ACC112 (cell line): ENCODE measurements at regions not wholly inside any gene's neighbourhood (a gene's known extent, or its start where the extent isn't known, plus 50 kb on each side); places are given as distances from the start of the nearest gene placed in this dataset.

Experiments
- H2AFZ ChIP-seq: fragments of 200-600 bp; sonication (generic); one replicate; pipeline ENCODE4 v1.6.0; 2017; ENCODE audit warnings: antibody characterized with exemption, low read length; ENCODE audit not compliant: unreplicated experiment
- H3K27ac ChIP-seq: fragments of 200-600 bp; sonication (generic); 2 replicates; pipeline ENCODE4 v1.5.1; 2014; ENCODE audit warnings: low read depth, mild to moderate bottlenecking, antibody characterized with exemption, low read length, moderate library complexity
- H3K27me3 ChIP-seq: fragments of 200-600 bp; sonication (generic); 2 replicates; pipeline ENCODE4 v1.6.1; 2014; ENCODE audit warnings: mild to moderate bottlenecking, antibody characterized with exemption, low read length, moderate library complexity, mixed read lengths; ENCODE audit not compliant: insufficient read depth
- H3K36me3 ChIP-seq: fragments of 200-600 bp; sonication (generic); 2 replicates; pipeline ENCODE4 v1.6.1; 2016; ENCODE audit warnings: mild to moderate bottlenecking, antibody characterized with exemption, low read length, moderate library complexity, mixed read lengths; ENCODE audit not compliant: insufficient read depth
- H3K4me1 ChIP-seq: fragments of 200-600 bp; sonication (generic); one replicate; pipeline ENCODE4 v1.6.1; 2016; ENCODE audit warnings: low read length, mixed read lengths; ENCODE audit not compliant: insufficient read depth, unreplicated experiment, control insufficient read depth
- H3K4me3 ChIP-seq: fragments of 200-600 bp; sonication (generic); 2 replicates; pipeline ENCODE4 v1.5.1; 2014; ENCODE audit warnings: mild to moderate bottlenecking, low read depth, low read length
- H3K79me2 ChIP-seq: fragments of 200-600 bp; sonication (generic); one replicate; pipeline ENCODE4 v1.6.0; 2016; ENCODE audit warnings: low read length; ENCODE audit not compliant: control insufficient read depth, unreplicated experiment, insufficient read depth

DNA sequence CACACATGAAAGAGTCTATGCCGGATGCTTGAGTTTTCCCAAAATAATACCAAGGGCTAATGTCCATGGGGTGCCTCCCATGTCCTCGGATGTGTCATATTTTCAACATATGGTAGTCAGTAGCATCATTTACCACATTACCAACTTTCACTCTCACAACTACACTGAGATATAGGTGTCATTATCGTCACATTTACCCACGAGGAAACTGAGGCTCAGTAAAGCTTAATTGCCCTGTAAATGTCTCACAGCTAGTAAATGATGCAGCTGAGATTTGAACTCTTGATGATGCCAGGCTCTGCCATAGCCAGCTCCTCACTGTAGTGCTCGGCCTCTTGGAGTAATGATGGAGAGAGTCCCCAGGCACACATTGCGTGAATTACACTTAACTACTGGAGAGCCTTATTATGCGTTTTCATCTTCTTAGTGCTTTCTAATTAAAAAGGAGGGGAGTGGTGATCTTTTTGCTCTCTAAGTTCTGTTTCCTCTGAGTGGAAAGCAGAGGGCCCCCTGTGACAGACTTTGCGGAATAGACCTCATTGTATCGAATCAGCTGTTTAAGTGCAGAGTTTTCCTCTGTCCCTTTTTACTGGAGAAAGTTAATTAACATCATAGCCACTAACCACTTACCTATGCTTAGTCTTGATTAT, 142.0 kb upstream of the SLCO3A1 start:
- H3K27me3 ChIP-seq: no peaks in the 10 kb centered on the region; the same call in 1 of the 2 replicates
- no peaks in the 10 kb centered on the region for H3K36me3 ChIP-seq
- no peaks in the 10 kb centered on the region for H3K4me1 ChIP-seq
- H3K79me2 ChIP-seq: no peaks in the 10 kb centered on the region
- no peak overlapping the region for H2AFZ ChIP-seq
- no peak overlapping the region for H3K27ac ChIP-seq
- H3K4me3 ChIP-seq: no peak overlapping the region

GRCh38 chr15:91712286-91712685, 141.2 kb upstream of the SLCO3A1 start:
- no peaks in the 10 kb centered on the region for H3K36me3 ChIP-seq

GRCh38 chr15:91716536-91716935, 137.0 kb upstream of the SLCO3A1 start:
- Histone ChIP-seq H3K27ac (no peak overlapping the region), H3K4me3 (no peak overlapping the region), H3K4me1 (no peaks in the 10 kb centered on the region), H3K27me3 (no peaks in the 10 kb centered on the region), H3K79me2 (no peaks in the 10 kb centered on the region), H2AFZ (no peak overlapping the region), H3K36me3 (no peaks in the 10 kb centered on the region)

More at GRCh38 chr15:91712286-91712685, 141.2 kb upstream of the SLCO3A1 start:
- Histone ChIP-seq H2AFZ (no peak overlapping the region), H3K79me2 (no peaks in the 10 kb centered on the region), H3K27ac (no peak overlapping the region), H3K27me3 (no peaks in the 10 kb centered on the region; the same call in 1 of the 2 replicates), H3K4me3 (no peak overlapping the region), H3K4me1 (no peaks in the 10 kb centered on the region)

DNA sequence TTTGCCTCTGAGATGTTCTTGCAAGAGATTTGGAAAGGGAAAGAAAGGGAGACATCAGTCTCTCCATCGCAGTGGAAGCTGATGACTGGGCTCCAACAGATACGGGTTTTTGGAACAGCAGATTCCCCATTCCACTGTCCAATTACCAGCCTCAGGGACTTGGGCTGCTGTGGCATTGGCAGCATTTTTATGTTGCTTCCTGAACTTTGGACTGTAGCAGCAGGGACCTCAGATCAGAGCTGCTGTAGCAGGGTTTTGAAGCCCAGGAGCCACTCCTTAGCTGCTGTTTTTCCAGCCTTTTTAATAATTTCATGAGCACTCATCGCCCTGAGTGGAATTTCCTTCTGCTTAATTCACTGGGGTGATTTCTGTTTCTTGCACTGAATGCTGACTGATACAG, 135.7 kb upstream of the SLCO3A1 start:
- H3K27ac ChIP-seq: no peak overlapping the region
- no peaks in the 10 kb centered on the region for H3K79me2 ChIP-seq
- no peak overlapping the region for H3K4me3 ChIP-seq
- no peaks in the 10 kb centered on the region for H3K4me1 ChIP-seq
- no peaks in the 10 kb centered on the region for H3K27me3 ChIP-seq
- H3K36me3 ChIP-seq: no peaks in the 10 kb centered on the region
- no peak overlapping the region for H2AFZ ChIP-seq

DNA sequence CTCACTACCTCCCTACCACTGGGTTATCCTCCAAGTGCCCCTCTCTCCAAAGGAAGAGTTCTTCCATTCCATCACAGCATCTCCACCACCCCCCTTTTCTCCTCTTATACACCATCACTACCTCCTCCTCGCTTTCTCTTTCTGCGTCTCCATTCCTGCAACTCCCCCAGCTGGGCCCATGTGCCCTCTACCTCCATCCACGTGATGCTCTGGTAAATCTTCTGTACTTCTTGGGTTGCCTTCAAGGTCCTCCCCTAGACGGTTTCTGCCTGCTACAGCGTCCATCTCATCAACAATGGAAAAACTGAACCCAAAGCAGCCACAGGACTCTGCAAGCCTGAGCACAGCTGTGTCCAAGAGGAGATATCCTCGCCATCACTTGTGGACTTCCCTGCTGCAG, 129.5 kb upstream of the SLCO3A1 start:
- no peak overlapping the region for H2AFZ ChIP-seq
- H3K36me3 ChIP-seq: no peaks in the 10 kb centered on the region
- H3K27ac ChIP-seq: no peak overlapping the region
- no peak overlapping the region for H3K4me3 ChIP-seq
- no peaks in the 10 kb centered on the region for H3K4me1 ChIP-seq
- no peaks in the 10 kb centered on the region for H3K79me2 ChIP-seq
- H3K27me3 ChIP-seq: no peaks in the 10 kb centered on the region

DNA sequence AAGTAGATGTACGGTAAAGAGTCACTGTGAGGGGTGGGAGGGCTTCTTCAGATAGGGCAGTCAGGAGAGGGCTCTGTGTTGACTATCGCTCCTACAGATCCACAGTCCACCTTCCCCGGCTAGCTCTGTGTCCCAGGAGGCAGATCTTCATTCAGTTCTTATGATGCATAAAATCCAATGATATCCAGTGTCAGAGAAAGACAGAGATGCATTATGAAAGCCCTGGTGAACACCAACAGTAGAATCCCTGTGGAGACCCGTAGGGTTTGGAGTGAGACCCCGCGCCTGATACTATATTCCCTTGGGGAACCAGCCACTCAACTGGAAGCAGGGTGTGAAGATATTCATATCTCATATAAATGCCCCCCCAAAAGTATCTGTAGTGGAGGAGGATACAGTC, 119.8 kb upstream of the SLCO3A1 start:
- Histone ChIP-seq H3K36me3 (no peaks in the 10 kb centered on the region), H2AFZ (no peak overlapping the region), H3K79me2 (no peaks in the 10 kb centered on the region), H3K4me1 (no peaks in the 10 kb centered on the region), H3K27me3 (no peaks in the 10 kb centered on the region; the same call in 1 of the 2 replicates), H3K4me3 (no peak overlapping the region), H3K27ac (no peak overlapping the region)

- no peaks in the 10 kb centered on the region for H3K79me2 ChIP-seq
- peaks cover 8% of the 10 kb centered on the region; the same call in 1 of the 2 replicates for H3K27me3 ChIP-seq
- no peaks in the 10 kb centered on the region for H3K4me1 ChIP-seq
- no peaks in the 10 kb centered on the region for H3K36me3 ChIP-seq
- no peak overlapping the region for H3K4me3 ChIP-seq
- no peak overlapping the region for H3K27ac ChIP-seq
- no peak overlapping the region for H2AFZ ChIP-seq
Measured at GRCh38 chr15:91737151-91737818, 116.2 kb upstream of the SLCO3A1 start.

GRCh38 chr15:91741986-91742385, 111.5 kb upstream of the SLCO3A1 start:
- H3K27ac ChIP-seq: no peak overlapping the region
- no peaks in the 10 kb centered on the region for H3K4me1 ChIP-seq
- H3K4me3 ChIP-seq: no peak overlapping the region
- H3K79me2 ChIP-seq: no peaks in the 10 kb centered on the region
- peaks cover 8% of the 10 kb centered on the region; the same call in 1 of the 2 replicates for H3K27me3 ChIP-seq
- no peak overlapping the region for H2AFZ ChIP-seq
- no peaks in the 10 kb centered on the region for H3K36me3 ChIP-seq

GRCh38 chr15:91751611-91752010, 101.9 kb upstream of the SLCO3A1 start:
- H3K27me3 ChIP-seq: no peaks in the 10 kb centered on the region
- no peak overlapping the region for H2AFZ ChIP-seq
- H3K27ac ChIP-seq: no peak overlapping the region
- H3K36me3 ChIP-seq: no peaks in the 10 kb centered on the region
- H3K4me1 ChIP-seq: no peaks in the 10 kb centered on the region
- no peak overlapping the region for H3K4me3 ChIP-seq
- H3K79me2 ChIP-seq: no peaks in the 10 kb centered on the region

DNA sequence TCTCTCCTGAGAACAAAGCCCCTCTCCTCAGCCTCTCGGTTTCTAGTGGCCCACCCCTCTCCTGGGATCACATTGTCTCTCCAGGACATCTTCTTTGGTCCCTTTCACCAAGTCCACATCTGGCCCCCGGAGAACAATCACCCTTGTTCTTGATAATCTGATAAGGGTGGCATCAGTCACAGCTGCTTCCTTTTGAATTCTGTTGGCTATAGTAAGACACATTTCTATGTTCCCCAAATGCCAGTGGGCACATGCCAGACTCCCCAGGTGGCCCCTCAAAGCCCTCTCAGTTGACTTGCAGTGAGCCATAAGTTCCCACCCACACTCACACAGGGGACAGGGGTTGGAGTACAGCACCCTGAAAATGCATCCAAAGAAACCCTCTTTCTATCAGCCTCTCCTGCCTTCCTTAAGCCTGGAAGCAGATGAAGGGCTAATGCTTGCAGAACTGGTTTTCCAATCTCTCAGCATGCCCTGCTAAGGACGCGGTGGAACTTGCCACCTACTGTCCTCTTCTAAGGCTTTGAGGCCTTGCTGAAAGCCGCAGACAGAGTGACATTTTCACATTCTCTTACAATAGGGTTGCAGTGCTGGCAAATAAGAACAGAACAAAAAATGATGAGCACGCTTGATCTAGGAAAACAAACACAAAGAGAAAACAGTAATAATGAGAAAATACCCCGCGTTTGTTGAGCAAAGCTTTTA, 101.3 kb upstream of the SLCO3A1 start:
- Histone ChIP-seq H2AFZ (no peak overlapping the region), H3K27ac (no peak overlapping the region), H3K4me3 (no peak overlapping the region), H3K36me3 (no peaks in the 10 kb centered on the region), H3K27me3 (no peaks in the 10 kb centered on the region), H3K4me1 (no peaks in the 10 kb centered on the region), H3K79me2 (no peaks in the 10 kb centered on the region)
